Astrocyte (in vitro differentiated cells and primary cell): ENCODE measurements at regions not wholly inside any gene's neighbourhood (a gene's known extent, or its start where the extent isn't known, plus 50 kb on each side); places are given as distances from the start of the nearest gene placed in this dataset.

Experiments used
- CTCF ChIP-seq: IDR thresholded peaks from 2 replicates; pipeline ENCODE4 v1.5.1; 2011; ENCODE audit warnings: low read depth, mild to moderate bottlenecking, inconsistent platforms, low read length, moderate library complexity; ENCODE audit not compliant: insufficient read depth
- EZH2 ChIP-seq: IDR thresholded peaks from 2 replicates; pipeline ENCODE4 v1.6.1; 2012; ENCODE audit warnings: mild to moderate bottlenecking, low read length, inconsistent platforms; ENCODE audit not compliant: insufficient read depth

- TF ChIP-seq EZH2 = no peak
- TF ChIP-seq CTCF = no peak
Observed at GRCh38 chrY:8715226-8715625, 622.0 kb upstream of the TSPY4 start.
